PFSK-1 (cell line): ENCODE measurements at regions not wholly inside any gene's neighbourhood (a gene's known extent, or its start where the extent isn't known, plus 50 kb on each side); places are given as distances from the start of the nearest gene placed in this dataset.

Experiments
- POLR2AphosphoS5 ChIP-seq: IDR thresholded peaks from 2 replicates; pipeline ENCODE4 v1.6.1; 2012; ENCODE audit warnings: low read depth, mild to moderate bottlenecking, control low read depth, low read length, moderate library complexity
- TAF1 ChIP-seq: IDR thresholded peaks from 2 replicates; pipeline ENCODE4 v1.6.1; 2012; ENCODE audit warnings: low read length, control low read depth, borderline replicate concordance; ENCODE audit not compliant: insufficient read depth
- TF ChIP-seq, protein P1 (sequence below), 2 experiments: IDR thresholded peaks; 2 replicates each; pipeline versions ENCODE4 v1.6.1 to v1.8.0; 2011 to 2012; ENCODE audit warnings: low read depth in 2 of 2, low read length in 2 of 2, control low read depth in 1 of 2, inconsistent platforms in 1 of 2, mild to moderate bottlenecking in 1 of 2, moderate library complexity in 1 of 2; ENCODE audit not compliant: insufficient read depth in 1 of 2

DNA sequence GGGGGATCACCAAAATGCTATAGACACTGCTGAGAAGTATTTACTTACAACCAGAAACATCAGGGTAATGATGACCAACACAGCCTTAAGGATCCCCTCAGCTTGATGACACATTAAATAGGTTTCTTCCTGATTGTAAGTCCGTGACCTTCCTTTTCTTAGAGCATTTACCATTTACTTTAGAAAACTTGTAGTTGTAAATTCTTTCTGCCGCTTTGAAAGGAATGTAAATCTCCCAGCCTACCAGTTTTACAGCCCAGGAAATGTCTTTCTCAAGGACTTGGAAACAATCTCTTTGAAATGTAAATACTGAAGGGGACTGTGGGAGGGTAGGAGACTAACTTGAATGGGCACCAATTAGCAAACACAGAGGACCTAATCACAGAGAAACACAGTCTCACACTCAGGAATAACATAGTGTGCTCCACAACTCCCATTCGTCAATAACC, 278.6 kb downstream of the DSC3 start:
- TF ChIP-seq TAF1 (no peak), POLR2AphosphoS5 (no peak)
- TF ChIP-seq, protein P1, sequence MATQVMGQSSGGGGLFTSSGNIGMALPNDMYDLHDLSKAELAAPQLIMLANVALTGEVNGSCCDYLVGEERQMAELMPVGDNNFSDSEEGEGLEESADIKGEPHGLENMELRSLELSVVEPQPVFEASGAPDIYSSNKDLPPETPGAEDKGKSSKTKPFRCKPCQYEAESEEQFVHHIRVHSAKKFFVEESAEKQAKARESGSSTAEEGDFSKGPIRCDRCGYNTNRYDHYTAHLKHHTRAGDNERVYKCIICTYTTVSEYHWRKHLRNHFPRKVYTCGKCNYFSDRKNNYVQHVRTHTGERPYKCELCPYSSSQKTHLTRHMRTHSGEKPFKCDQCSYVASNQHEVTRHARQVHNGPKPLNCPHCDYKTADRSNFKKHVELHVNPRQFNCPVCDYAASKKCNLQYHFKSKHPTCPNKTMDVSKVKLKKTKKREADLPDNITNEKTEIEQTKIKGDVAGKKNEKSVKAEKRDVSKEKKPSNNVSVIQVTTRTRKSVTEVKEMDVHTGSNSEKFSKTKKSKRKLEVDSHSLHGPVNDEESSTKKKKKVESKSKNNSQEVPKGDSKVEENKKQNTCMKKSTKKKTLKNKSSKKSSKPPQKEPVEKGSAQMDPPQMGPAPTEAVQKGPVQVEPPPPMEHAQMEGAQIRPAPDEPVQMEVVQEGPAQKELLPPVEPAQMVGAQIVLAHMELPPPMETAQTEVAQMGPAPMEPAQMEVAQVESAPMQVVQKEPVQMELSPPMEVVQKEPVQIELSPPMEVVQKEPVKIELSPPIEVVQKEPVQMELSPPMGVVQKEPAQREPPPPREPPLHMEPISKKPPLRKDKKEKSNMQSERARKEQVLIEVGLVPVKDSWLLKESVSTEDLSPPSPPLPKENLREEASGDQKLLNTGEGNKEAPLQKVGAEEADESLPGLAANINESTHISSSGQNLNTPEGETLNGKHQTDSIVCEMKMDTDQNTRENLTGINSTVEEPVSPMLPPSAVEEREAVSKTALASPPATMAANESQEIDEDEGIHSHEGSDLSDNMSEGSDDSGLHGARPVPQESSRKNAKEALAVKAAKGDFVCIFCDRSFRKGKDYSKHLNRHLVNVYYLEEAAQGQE (IDR thresholded peaks at IDR 0.05; ENCODE audit: insufficient read depth in 1 of 2, low read depth in 2 of 2, low read length in 2 of 2): no peak
